Esophagus muscularis mucosa (tissue), 4 donors: ENCODE measurements at regions not wholly inside any gene's neighbourhood (a gene's known extent, or its start where the extent isn't known, plus 50 kb on each side); places are given as distances from the start of the nearest gene placed in this dataset.

Experiments used
- DNase-seq: peaks from one replicate; pipeline ENCODE4 v3.0.0-alpha.2; 2017; ENCODE audit errors: extremely low spot score
- H3K27ac ChIP-seq, 4 donors: fragments of 200-600 bp; sonication (generic); replicated peaks in 1 of 4; 1 replicate in 3 of 4; 2 replicates in 1 of 4; pipeline ENCODE4 v1.5.1; 2016 to 2019; ENCODE audit warnings: mild to moderate bottlenecking in 1 of 4
- H3K27me3 ChIP-seq, 4 donors: fragments of 200-600 bp; sonication (generic); one replicate each; pipeline versions ENCODE4 v1.5.1 to v1.6.0; 2016 to 2019
- H3K36me3 ChIP-seq, 4 donors: fragments of 200-600 bp; sonication (generic); one replicate each; pipeline ENCODE4 v1.5.1; 2016 to 2019
- H3K4me1 ChIP-seq, 4 donors: fragments of 200-600 bp; sonication (generic); one replicate each; pipeline ENCODE4 v1.5.1; 2016 to 2019
- H3K4me3 ChIP-seq, 4 donors: fragments of 200-600 bp; sonication (generic); 1 replicate in 2 of 4; 2 replicates in 2 of 4; pipeline ENCODE4 v1.5.1; 2016 to 2019; ENCODE audit warnings: mild to moderate bottlenecking in 4 of 4, moderate library complexity in 1 of 4
- H3K9me3 ChIP-seq, 4 donors: fragments of 200-600 bp; sonication (generic); 1 replicate in 3 of 4; 2 replicates in 1 of 4; pipeline ENCODE4 v1.5.1; 2016 to 2019
- CTCF ChIP-seq, 3 experiments: fragments of 200-600 bp in 2 of 3; fragments of 450-650 bp in 1 of 3; sonication (generic) in 2 of 3; IDR thresholded peaks; one replicate each; pipeline ENCODE4 v1.5.1; 2017 to 2019; ENCODE audit warnings: antibody characterized with exemption in 3 of 3, mild to moderate bottlenecking in 2 of 3, moderate library complexity in 1 of 3
- EP300 ChIP-seq: sonication (generic); formaldehyde crosslinking; IDR thresholded peaks from one replicate; pipeline ENCODE4 v1.6.1; 2017; ENCODE audit warnings: antibody characterized with exemption
- POLR2A ChIP-seq: fragments of 450-650 bp; IDR thresholded peaks from one replicate; pipeline ENCODE4 v1.6.1; 2017; ENCODE audit warnings: antibody characterized with exemption, moderate library complexity, mild to moderate bottlenecking, low read depth
- POLR2AphosphoS5 ChIP-seq, 2 donors: sonication (generic); formaldehyde crosslinking; IDR thresholded peaks; one replicate each; pipeline ENCODE4 v1.6.1; 2017; ENCODE audit warnings: antibody characterized with exemption in 2 of 2
- WGBS: methylation state at CpG from one replicate; pipeline ENCODE4 v1.1.5; 2018; 5-methylcytosine and 5-hydroxymethylcytosine counted together
- intact Hi-C: fragments of 100-400 bp; cut with DNase I; formaldehyde crosslinking; loops from one replicate; pipeline ENCODE4 v1.15.1; 2023

- H3K9me3 ChIP-seq, result no peaks in the 10 kb centered on the region
- TF ChIP-seq POLR2A (no peak), POLR2AphosphoS5 (IDR thresholded peaks at IDR 0.05) (no peak), EP300 (no peak), CTCF (IDR thresholded peaks at IDR 0.05) (no peak)
- H3K27ac ChIP-seq, result peak overlapping the region in 1 of 4 donors; percentile 13
- intact Hi-C loops, result no loop called here
- H3K27me3 ChIP-seq, result no peaks in the 10 kb centered on the region
- peaks cover 0 to 30% (median 24%) of the 10 kb centered on the region in 4 donors for H3K4me1 ChIP-seq
- DNase-seq, result no peak
- WGBS, result 77% methylated on average over 7 of the region's 7 CpGs
- no peak overlapping the region for H3K4me3 ChIP-seq
- no peaks in the 10 kb centered on the region for H3K36me3 ChIP-seq
Observed at GRCh38 chr7:42611289-42611928, 300.5 kb downstream of the C7orf25 start.

- Histone ChIP-seq H3K36me3 (no peaks in the 10 kb centered on the region), H3K27ac (peak overlapping the region in 2 of 4 donors; percentile 36 to 45), H3K4me1 (peaks cover 0 to 32% (median 25%) of the 10 kb centered on the region in 4 donors), H3K4me3 (no peak overlapping the region), H3K27me3 (no peaks in the 10 kb centered on the region), H3K9me3 (no peaks in the 10 kb centered on the region)
- no peak for TF ChIP-seq EP300
- peak in 1 of 2 donors; percentile 43 for TF ChIP-seq POLR2AphosphoS5 (IDR thresholded peaks at IDR 0.05)
- no peak for TF ChIP-seq POLR2A
- no peak for TF ChIP-seq CTCF (IDR thresholded peaks at IDR 0.05)
- intact Hi-C loops, result no loop called here
- no peak for DNase-seq
- WGBS, result 25% methylated on average over 3 of the region's 3 CpGs
Observed at GRCh38 chr7:42606193-42606905, 305.5 kb downstream of the C7orf25 start.

- Histone ChIP-seq H3K4me3 (peak overlapping the region in 1 of 4 donors; percentile 18), H3K27ac (peak overlapping the region in 2 of 4 donors; percentile 36 to 42)
Observed at GRCh38 chr7:42605406-42606192, 306.3 kb downstream of the C7orf25 start.

GRCh38 chr7:42603496-42603895 lies 308.4 kb downstream of the C7orf25 start:
- TF ChIP-seq EP300 (no peak), POLR2A (no peak), POLR2AphosphoS5 (IDR thresholded peaks at IDR 0.05) (no peak), CTCF (IDR thresholded peaks at IDR 0.05) (no peak)
- Histone ChIP-seq H3K4me3 (no peak overlapping the region), H3K4me1 (peaks cover 0 to 22% (median 21%) of the 10 kb centered on the region in 4 donors), H3K27ac (no peak overlapping the region), H3K36me3 (no peaks in the 10 kb centered on the region), H3K9me3 (no peaks in the 10 kb centered on the region), H3K27me3 (no peaks in the 10 kb centered on the region)
- no peak for DNase-seq
- intact Hi-C loops, result no loop called here
- WGBS, result 81% methylated on average over 2 of the region's 2 CpGs

More at GRCh38 chr7:42605406-42606192, 306.3 kb downstream of the C7orf25 start:
- 51% methylated on average over 7 of the region's 7 CpGs for WGBS
- Histone ChIP-seq H3K36me3 (no peaks in the 10 kb centered on the region), H3K9me3 (no peaks in the 10 kb centered on the region), H3K4me1 (peaks cover 0 to 25% (median 21%) of the 10 kb centered on the region in 4 donors), H3K27me3 (no peaks in the 10 kb centered on the region)
- TF ChIP-seq POLR2AphosphoS5 (IDR thresholded peaks at IDR 0.05) (no peak), EP300 (no peak), POLR2A (no peak), CTCF (IDR thresholded peaks at IDR 0.05) (no peak)
- intact Hi-C loops, result no loop called here
- no peak for DNase-seq
